Astrocyte (in vitro differentiated cells and primary cell): ENCODE measurements at regions not wholly inside any gene's neighbourhood (a gene's known extent, or its start where the extent isn't known, plus 50 kb on each side); places are given as distances from the start of the nearest gene placed in this dataset.

ENCODE experiments used
- EZH2 ChIP-seq: IDR thresholded peaks from 2 replicates; pipeline ENCODE4 v1.6.1; 2012; ENCODE audit warnings: mild to moderate bottlenecking, low read length, inconsistent platforms; ENCODE audit not compliant: insufficient read depth
- TF ChIP-seq, protein P1 (sequence below): IDR thresholded peaks from 2 replicates; pipeline ENCODE4 v1.5.1; 2011; ENCODE audit warnings: low read depth, mild to moderate bottlenecking, inconsistent platforms, low read length, moderate library complexity; ENCODE audit not compliant: insufficient read depth

DNA sequence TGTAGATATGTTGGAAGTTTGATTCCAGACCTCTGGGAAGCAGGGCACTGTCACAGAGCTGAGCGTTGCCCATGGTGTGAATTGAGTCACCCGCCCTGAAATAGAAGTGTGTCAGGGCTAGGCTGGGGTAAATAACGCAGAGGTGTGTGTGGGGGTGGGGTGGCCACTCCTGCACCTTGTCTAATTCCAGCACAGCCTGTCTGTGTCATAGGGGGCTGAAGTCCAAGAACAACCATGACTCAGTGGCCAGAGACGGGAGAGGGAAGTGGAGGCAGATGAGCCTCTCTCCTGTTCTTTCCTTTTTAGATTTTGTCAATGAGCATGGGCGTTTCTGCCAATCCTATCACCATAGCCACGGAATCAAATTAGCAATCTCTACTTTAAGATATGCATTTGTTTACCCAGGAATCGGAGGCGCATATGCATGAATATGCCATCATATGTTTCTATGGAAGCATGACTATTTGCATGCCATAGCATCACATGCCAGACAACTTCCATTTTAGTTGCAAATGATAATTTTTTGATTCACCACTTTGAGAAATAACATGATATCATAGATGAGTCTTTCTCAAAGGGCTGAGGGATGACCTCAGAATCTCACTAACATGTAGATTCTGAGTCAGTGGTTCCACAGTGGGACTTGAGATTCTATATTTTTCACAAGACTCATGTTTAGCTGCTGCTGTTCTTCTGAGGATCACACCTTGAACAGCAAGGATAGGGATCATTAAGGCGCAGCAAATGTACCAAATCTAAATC is 852.9 kb downstream of the DCDC2C start:
- TF ChIP-seq, protein P1, sequence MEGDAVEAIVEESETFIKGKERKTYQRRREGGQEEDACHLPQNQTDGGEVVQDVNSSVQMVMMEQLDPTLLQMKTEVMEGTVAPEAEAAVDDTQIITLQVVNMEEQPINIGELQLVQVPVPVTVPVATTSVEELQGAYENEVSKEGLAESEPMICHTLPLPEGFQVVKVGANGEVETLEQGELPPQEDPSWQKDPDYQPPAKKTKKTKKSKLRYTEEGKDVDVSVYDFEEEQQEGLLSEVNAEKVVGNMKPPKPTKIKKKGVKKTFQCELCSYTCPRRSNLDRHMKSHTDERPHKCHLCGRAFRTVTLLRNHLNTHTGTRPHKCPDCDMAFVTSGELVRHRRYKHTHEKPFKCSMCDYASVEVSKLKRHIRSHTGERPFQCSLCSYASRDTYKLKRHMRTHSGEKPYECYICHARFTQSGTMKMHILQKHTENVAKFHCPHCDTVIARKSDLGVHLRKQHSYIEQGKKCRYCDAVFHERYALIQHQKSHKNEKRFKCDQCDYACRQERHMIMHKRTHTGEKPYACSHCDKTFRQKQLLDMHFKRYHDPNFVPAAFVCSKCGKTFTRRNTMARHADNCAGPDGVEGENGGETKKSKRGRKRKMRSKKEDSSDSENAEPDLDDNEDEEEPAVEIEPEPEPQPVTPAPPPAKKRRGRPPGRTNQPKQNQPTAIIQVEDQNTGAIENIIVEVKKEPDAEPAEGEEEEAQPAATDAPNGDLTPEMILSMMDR: no peak
- TF ChIP-seq EZH2: no peak
